Progenitor cell of endocrine pancreas (in vitro differentiated cells): ENCODE measurements at regions not wholly inside any gene's neighbourhood (a gene's known extent, or its start where the extent isn't known, plus 50 kb on each side); places are given as distances from the start of the nearest gene placed in this dataset.
"Not testable (repeated sequence)": the region's sequence is repeated elsewhere in the genome, so short reads cannot be mapped to it uniquely, and the experiment has no call there.

Experiments
- DNase-seq: peaks from one replicate; pipeline ENCODE4 v3.0.0; 2021; ENCODE audit warnings: low spot score; ENCODE audit not compliant: unreplicated experiment
- H3K27ac Mint-ChIP-seq: 2 replicates; pipeline ENCODE4 v1.8.0; 2021; ENCODE audit warnings: mild to moderate bottlenecking, moderate library complexity, mixed read lengths
- H3K27me3 Mint-ChIP-seq: 2 replicates; pipeline ENCODE4 v1.8.0; 2021; ENCODE audit warnings: mixed read lengths
- H3K36me3 Mint-ChIP-seq: 2 replicates; pipeline ENCODE4 v1.8.0; 2022; ENCODE audit warnings: mixed read lengths; ENCODE audit not compliant: insufficient read depth
- H3K4me1 Mint-ChIP-seq: 2 replicates; pipeline ENCODE4 v1.8.0; 2021; ENCODE audit warnings: low read depth, mixed read lengths
- H3K4me3 Mint-ChIP-seq: 2 replicates; pipeline ENCODE4 v1.8.0; 2021; ENCODE audit warnings: low read depth, mild to moderate bottlenecking, moderate library complexity, mixed read lengths
- H3K9me3 Mint-ChIP-seq: 2 replicates; pipeline ENCODE4 v1.8.0; 2021; ENCODE audit warnings: low read depth, mixed read lengths
- TF ChIP-seq, protein P1 (sequence below): fragments of 200-600 bp; sonication (generic); IDR thresholded peaks from one replicate; pipeline ENCODE4 v1.5.0; 2021; ENCODE audit warnings: antibody characterized with exemption, mild to moderate bottlenecking; ENCODE audit not compliant: unreplicated experiment

DNA sequence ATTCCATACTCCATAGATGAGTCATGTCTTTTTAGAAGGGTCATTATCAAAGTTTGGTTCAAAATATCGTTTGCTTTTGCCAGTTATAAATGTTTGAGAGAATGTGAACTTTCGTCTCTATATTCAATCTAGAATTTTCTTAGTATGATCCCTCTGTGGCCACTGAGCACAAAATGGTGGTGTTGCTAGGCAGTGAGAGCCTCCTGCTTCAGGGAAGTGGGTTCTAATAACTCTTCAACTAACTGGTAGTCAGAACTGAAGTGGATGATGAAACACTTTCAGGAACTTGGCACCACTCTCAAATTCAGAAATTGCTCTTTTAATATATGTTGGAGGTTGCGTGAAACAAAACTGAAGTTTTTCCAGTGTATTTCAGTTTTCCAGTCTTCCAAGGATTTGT is 125.0 kb upstream of the DOK5 start:
- TF ChIP-seq, protein P1, sequence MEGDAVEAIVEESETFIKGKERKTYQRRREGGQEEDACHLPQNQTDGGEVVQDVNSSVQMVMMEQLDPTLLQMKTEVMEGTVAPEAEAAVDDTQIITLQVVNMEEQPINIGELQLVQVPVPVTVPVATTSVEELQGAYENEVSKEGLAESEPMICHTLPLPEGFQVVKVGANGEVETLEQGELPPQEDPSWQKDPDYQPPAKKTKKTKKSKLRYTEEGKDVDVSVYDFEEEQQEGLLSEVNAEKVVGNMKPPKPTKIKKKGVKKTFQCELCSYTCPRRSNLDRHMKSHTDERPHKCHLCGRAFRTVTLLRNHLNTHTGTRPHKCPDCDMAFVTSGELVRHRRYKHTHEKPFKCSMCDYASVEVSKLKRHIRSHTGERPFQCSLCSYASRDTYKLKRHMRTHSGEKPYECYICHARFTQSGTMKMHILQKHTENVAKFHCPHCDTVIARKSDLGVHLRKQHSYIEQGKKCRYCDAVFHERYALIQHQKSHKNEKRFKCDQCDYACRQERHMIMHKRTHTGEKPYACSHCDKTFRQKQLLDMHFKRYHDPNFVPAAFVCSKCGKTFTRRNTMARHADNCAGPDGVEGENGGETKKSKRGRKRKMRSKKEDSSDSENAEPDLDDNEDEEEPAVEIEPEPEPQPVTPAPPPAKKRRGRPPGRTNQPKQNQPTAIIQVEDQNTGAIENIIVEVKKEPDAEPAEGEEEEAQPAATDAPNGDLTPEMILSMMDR = no peak
- H3K4me3 Mint-ChIP-seq = no peak overlapping the region
- no peaks in the 10 kb centered on the region for H3K27me3 Mint-ChIP-seq
- H3K9me3 Mint-ChIP-seq = no peaks in the 10 kb centered on the region
- H3K4me1 Mint-ChIP-seq = peaks cover 7% of the 10 kb centered on the region
- no peak overlapping the region for H3K27ac Mint-ChIP-seq
- no peak for DNase-seq
- no peaks in the 10 kb centered on the region for H3K36me3 Mint-ChIP-seq

DNA sequence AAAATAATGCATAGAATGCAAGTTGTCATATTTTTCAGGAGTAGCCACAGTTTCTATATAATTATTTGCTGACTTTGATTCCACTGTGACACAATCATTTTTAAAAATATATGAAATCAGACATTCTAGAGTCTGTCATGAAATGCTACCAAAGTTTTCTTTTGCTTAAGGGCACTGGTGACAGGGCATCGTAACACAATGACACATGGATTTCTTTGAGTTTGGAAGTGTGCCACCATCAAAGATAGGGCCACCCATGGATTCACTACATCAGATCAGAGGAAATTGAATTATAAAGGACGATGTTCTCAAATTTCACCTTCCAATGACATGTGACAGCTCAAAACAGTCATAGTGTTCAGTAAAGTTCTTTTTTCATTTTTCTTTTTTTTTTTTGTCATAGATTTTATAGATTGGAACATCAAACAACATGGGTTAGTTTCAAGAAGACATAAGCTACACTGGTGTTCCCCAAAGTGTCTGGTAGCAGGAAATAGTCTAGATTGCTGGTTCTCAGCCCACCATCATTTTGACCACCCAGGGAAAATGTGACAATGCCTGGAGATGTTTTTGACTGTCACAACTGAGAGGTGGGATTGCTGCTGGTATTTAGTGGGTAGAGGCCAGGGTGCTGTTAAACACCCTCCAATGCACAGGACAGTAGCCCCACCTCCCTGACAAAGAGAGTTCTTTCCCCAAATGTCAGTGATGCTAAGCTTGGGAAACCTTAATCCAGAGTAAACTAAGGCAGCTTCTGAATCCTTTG is 123.8 kb upstream of the DOK5 start:
- no peak overlapping the region for H3K4me3 Mint-ChIP-seq
- TF ChIP-seq, protein P1 = no peak

DNA sequence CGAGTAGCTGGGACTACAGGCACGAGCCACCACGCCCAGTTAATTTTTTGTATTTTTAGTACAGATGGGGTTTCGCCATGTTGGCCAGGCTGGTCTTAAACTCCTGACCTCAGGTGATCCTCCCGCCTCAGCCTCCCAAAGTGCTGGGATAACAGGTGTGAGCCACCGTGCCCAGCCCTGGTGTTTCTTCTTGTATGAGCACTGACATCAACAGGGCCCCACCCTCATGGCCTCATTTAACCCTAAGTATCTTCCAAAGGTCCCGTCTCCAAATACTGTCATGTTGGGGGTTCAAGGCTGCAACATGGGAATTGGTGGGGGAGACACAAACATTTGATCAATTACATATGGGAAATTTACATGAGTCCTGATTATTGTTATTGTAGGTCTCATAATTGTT is 122.9 kb upstream of the DOK5 start:
- H3K4me3 Mint-ChIP-seq, H3K9me3 Mint-ChIP-seq, H3K27me3 Mint-ChIP-seq, H3K4me1 Mint-ChIP-seq, H3K27ac Mint-ChIP-seq, H3K36me3 Mint-ChIP-seq, DNase-seq: not testable (repeated sequence)

More for the DNA sequence above, 123.8 kb upstream of the DOK5 start:
- no peaks in the 10 kb centered on the region for H3K9me3 Mint-ChIP-seq
- DNase-seq = no peak
- H3K4me1 Mint-ChIP-seq = peaks cover 4% of the 10 kb centered on the region
- H3K27me3 Mint-ChIP-seq = no peaks in the 10 kb centered on the region
- H3K36me3 Mint-ChIP-seq = no peaks in the 10 kb centered on the region
- no peak overlapping the region for H3K27ac Mint-ChIP-seq

DNA sequence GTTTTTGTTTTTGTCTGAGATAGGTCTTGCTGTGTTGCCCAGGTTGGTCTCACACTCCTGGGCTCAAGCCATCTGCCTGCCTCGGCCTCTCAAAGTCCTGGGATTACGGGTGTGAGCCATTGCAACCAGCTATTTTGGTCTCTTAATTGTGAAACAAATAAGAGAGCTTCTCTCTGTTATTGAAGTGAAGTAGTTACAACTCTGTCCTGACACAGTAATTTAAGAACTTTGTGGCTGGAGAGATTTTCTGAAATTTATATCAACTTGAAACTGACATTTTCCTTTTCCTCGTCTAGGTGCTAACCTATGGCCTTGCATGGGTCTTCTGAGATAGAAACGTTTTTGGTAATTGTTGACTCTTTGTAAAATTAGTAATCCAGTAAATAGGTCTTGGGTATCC is 122.1 kb upstream of the DOK5 start:
- Mint-ChIP-seq H3K9me3 (no peaks in the 10 kb centered on the region), H3K4me1 (no peaks in the 10 kb centered on the region), H3K4me3 (no peak overlapping the region), H3K27ac (no peak overlapping the region), H3K36me3 (no peaks in the 10 kb centered on the region), H3K27me3 (no peaks in the 10 kb centered on the region)
- no peak for DNase-seq
- TF ChIP-seq, protein P1 = no peak

DNA sequence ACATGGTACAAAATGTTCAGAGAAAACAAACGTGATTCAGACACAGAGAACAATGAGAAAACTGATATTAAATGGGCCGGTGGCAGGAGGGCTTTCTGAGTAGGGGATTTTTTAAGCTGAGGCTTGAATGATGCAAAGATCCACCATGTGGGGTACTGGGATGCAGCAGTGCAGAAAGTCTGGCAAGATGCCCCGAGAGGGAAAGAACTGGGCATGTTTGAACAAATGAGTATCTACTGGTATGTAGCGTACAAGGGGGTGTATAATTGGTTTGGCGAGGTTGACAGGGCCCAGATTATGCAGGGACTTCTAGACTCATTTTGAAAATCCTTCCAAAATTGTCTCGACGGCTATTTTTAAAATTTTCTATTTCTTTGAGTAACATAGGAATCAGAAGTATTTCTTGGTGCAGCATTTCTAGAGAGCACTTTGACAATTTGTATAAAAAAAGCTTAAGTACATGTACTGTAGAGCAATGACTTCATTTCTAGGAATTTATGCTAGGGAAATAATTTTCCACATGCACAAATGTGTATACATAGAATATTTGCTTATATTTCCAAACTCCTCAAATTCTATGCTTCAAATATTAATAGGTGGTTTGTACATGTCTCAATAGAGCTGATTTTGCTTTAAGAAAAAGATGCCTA is 119.6 kb upstream of the DOK5 start:
- H3K4me1 Mint-ChIP-seq = no peaks in the 10 kb centered on the region
- H3K36me3 Mint-ChIP-seq = no peaks in the 10 kb centered on the region
- no peaks in the 10 kb centered on the region for H3K9me3 Mint-ChIP-seq
- no peak overlapping the region for H3K4me3 Mint-ChIP-seq
- no peaks in the 10 kb centered on the region for H3K27me3 Mint-ChIP-seq
- no peak for DNase-seq
- TF ChIP-seq, protein P1 = no peak
- no peak overlapping the region for H3K27ac Mint-ChIP-seq

DNA sequence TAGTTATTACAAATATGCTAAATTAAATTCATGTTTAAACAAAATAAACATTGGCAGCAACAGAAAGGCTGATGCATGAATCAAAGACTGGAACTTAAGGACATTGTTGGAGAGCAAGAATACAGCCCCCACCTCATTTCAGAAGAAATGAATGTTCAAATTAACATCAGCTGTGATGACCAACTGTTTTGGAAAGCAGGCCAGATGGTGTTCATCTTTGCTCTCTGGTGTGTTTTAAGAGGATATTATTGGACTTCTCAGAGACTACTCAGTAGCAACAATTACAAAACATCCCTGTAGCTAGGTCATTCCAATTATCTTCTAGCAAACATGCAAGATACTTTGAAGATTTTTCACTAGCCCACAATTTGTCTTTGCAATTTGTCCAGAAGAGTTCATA is 118.6 kb upstream of the DOK5 start:
- no peak for DNase-seq
- no peaks in the 10 kb centered on the region for H3K36me3 Mint-ChIP-seq
- no peak overlapping the region for H3K4me3 Mint-ChIP-seq
- H3K4me1 Mint-ChIP-seq = no peaks in the 10 kb centered on the region
- TF ChIP-seq, protein P1 = no peak
- H3K27ac Mint-ChIP-seq = no peak overlapping the region
- H3K27me3 Mint-ChIP-seq = no peaks in the 10 kb centered on the region
- H3K9me3 Mint-ChIP-seq = no peaks in the 10 kb centered on the region
